HCT116 (cell line): ENCODE measurements at regions not wholly inside any gene's neighbourhood (a gene's known extent, or its start where the extent isn't known, plus 50 kb on each side); places are given as distances from the start of the nearest gene placed in this dataset.

Source experiments
- ATAC-seq: fragments of 200-7000 bp; cut with Tn5 transposase; 2 replicates; pipeline ENCODE4 v1.9.1; 2020; ENCODE audit warnings: mild to moderate bottlenecking, moderate library complexity
- BruUV-seq: library from RNA; stranded (reverse); fragments of 400-500 nt; replicated peaks from 2 replicates; lab custom pipeline; 2021; lab: Mats Ljungman, UMichigan
- CTCF ChIA-PET: fragments of 300-600 bp; sonication (Branson Sonifier 250); formaldehyde crosslinking; loops from one replicate; lab custom pipeline; 2021; ENCODE audit warnings: antibody characterized with exemption; lab: Charles Lee
- POLR2A ChIA-PET: fragments of 300-600, 350-600 bp; sonication (Branson Sonifier 250); formaldehyde crosslinking; loops from one replicate; lab custom pipeline; 2021; ENCODE audit warnings: antibody characterized with exemption; lab: Charles Lee
- RAD21 ChIA-PET, 2 experiments: fragments of 300-600 bp; sonication (Branson Sonifier 250); formaldehyde crosslinking; loops; one replicate each; lab custom pipeline; 2023; ENCODE audit warnings: low total read pairs in 2 of 2; ENCODE audit not compliant: uncharacterized antibody in 2 of 2, unreplicated experiment in 2 of 2, low non-redundant PET in 1 of 2; lab: Charles Lee
- DNase-seq: peaks from one replicate; pipeline ENCODE4 v3.0.0-alpha.2; 2010; ENCODE audit warnings: low read depth, low spot score
- H2AFZ ChIP-seq: fragments of 200-600 bp; shearing (Covaris generic), sonication (generic); 2 replicates; pipeline ENCODE4 v1.6.1; 2017; ENCODE audit warnings: low read depth, mixed run types, mixed read lengths, antibody characterized with exemption, low read length; ENCODE audit not compliant: poor library complexity, severe bottlenecking
- H3K27ac ChIP-seq: 2 replicates; pipeline ENCODE4 v1.5.1; 2012; ENCODE audit warnings: low read depth, low read length
- H3K27me3 ChIP-seq: fragments of 200-600 bp; sonication (generic); 2 replicates; pipeline ENCODE4 v1.6.1; 2016; ENCODE audit warnings: mixed run types, low read length, mixed read lengths; ENCODE audit not compliant: insufficient read depth
- H3K36me3 ChIP-seq, 2 experiments: fragments of 200-500 bp in 1 of 2; fragments of 200-600 bp in 1 of 2; sonication (Bioruptor generic) in 1 of 2; sonication (generic) in 1 of 2; 2 replicates each; pipeline versions ENCODE4 v1.5.1 to v1.6.1; 2014 to 2016; ENCODE audit warnings: low read length in 2 of 2, inconsistent platforms in 1 of 2, mixed read lengths in 1 of 2, mixed run types in 1 of 2; ENCODE audit not compliant: insufficient read depth in 2 of 2, control insufficient read depth in 1 of 2
- H3K4me1 ChIP-seq, 2 experiments: fragments of 200-600 bp in 1 of 2; sonication (generic) in 1 of 2; 2 replicates each; pipeline versions ENCODE4 v1.5.1 to v1.6.1; 2012 to 2017; ENCODE audit warnings: low read length in 2 of 2, inconsistent platforms in 1 of 2, mild to moderate bottlenecking in 1 of 2, mixed read lengths in 1 of 2, mixed run types in 1 of 2, moderate library complexity in 1 of 2; ENCODE audit not compliant: insufficient read depth in 2 of 2, control insufficient read depth in 1 of 2
- H3K4me2 ChIP-seq: fragments of 200-600 bp; sonication (generic); 2 replicates; pipeline ENCODE4 v1.6.1; 2017; ENCODE audit warnings: mixed run types, low read length, mixed read lengths
- H3K4me3 ChIP-seq, 2 experiments: fragments of 200-600 bp in 1 of 2; sonication (generic) in 1 of 2; replicated peaks in 1 of 2; 2 replicates each; pipeline ENCODE4 v1.5.1; 2011 to 2016; ENCODE audit warnings: low read length in 2 of 2, control low read depth in 1 of 2, low read depth in 1 of 2, mild to moderate bottlenecking in 1 of 2, mixed read lengths in 1 of 2, mixed run types in 1 of 2
- H3K79me2 ChIP-seq: fragments of 200-600 bp; sonication (generic); 2 replicates; pipeline ENCODE4 v1.6.1; 2017; ENCODE audit warnings: mild to moderate bottlenecking, mixed run types, low read length, moderate library complexity, mixed read lengths; ENCODE audit not compliant: insufficient read depth
- H3K9ac ChIP-seq: fragments of 200-600 bp; sonication (generic); 2 replicates; pipeline ENCODE4 v1.6.1; 2016; ENCODE audit warnings: low read length, mixed read lengths
- H3K9me2 ChIP-seq: fragments of 200-600 bp; sonication (generic), shearing (Covaris generic); 2 replicates; pipeline ENCODE4 v1.6.1; 2017; ENCODE audit warnings: mixed run types, mild to moderate bottlenecking, moderate library complexity; ENCODE audit not compliant: insufficient read depth
- H3K9me3 ChIP-seq, 2 experiments: fragments of 200-500 bp in 1 of 2; fragments of 200-600 bp in 1 of 2; sonication (Bioruptor generic) in 1 of 2; sonication (generic) in 1 of 2; 2 replicates each; pipeline ENCODE4 v1.6.1; 2014 to 2017; ENCODE audit warnings: low read length in 2 of 2, mixed read lengths in 2 of 2, inconsistent platforms in 1 of 2, low read depth in 1 of 2, mild to moderate bottlenecking in 1 of 2, mixed run types in 1 of 2, moderate library complexity in 1 of 2; ENCODE audit not compliant: control insufficient read depth in 1 of 2, insufficient read depth in 1 of 2
- H4K20me1 ChIP-seq: fragments of 200-600 bp; sonication (generic), shearing (Covaris generic); 2 replicates; pipeline ENCODE4 v1.6.1; 2017; ENCODE audit warnings: mixed run types, mild to moderate bottlenecking, moderate library complexity; ENCODE audit not compliant: insufficient read depth
- ATF3 ChIP-seq: IDR thresholded peaks from 2 replicates; pipeline ENCODE4 v1.6.1; 2012
- CEBPB ChIP-seq: IDR thresholded peaks from 2 replicates; pipeline ENCODE4 v1.6.1; 2012; ENCODE audit warnings: low read depth
- EGR1 ChIP-seq: IDR thresholded peaks from 2 replicates; pipeline ENCODE4 v1.6.1; 2012; ENCODE audit warnings: low read depth
- EZH2 ChIP-seq: fragments of 200-600 bp; sonication (generic); IDR thresholded peaks from 2 replicates; pipeline ENCODE4 v1.6.1; 2017; ENCODE audit warnings: antibody characterized with exemption, mixed run types
- JUND ChIP-seq: IDR thresholded peaks from 2 replicates; pipeline ENCODE4 v1.6.1; 2012
- POLR2A ChIP-seq: IDR thresholded peaks from 2 replicates; pipeline ENCODE4 v1.7.0; 2011; ENCODE audit warnings: borderline replicate concordance; ENCODE audit not compliant: insufficient read depth, insufficient read length; ENCODE audit errors: extremely low read depth
- RAD21 ChIP-seq: IDR thresholded peaks from 2 replicates; pipeline ENCODE4 v1.6.1; 2012; ENCODE audit warnings: low read depth, mild to moderate bottlenecking
- SIN3A ChIP-seq: IDR thresholded peaks from 2 replicates; pipeline ENCODE4 v1.6.1; 2012; ENCODE audit warnings: low read depth
- TCF7L2 ChIP-seq: IDR thresholded peaks from 2 replicates; pipeline ENCODE4 v1.7.0; 2011; ENCODE audit warnings: borderline replicate concordance, inconsistent platforms; ENCODE audit not compliant: insufficient read depth, insufficient read length; ENCODE audit errors: extremely low read depth
- YY1 ChIP-seq: IDR thresholded peaks from 2 replicates; pipeline ENCODE4 v1.6.1; 2011; ENCODE audit warnings: low read length, low read depth, moderate library complexity, mild to moderate bottlenecking; ENCODE audit not compliant: insufficient replicate concordance; ENCODE audit errors: extremely low read depth
- intact Hi-C: fragments of 100-400 bp; cut with micrococcal nuclease; formaldehyde crosslinking; loops from 2 replicates; pipeline ENCODE4 v1.10.0; 2022

DNA sequence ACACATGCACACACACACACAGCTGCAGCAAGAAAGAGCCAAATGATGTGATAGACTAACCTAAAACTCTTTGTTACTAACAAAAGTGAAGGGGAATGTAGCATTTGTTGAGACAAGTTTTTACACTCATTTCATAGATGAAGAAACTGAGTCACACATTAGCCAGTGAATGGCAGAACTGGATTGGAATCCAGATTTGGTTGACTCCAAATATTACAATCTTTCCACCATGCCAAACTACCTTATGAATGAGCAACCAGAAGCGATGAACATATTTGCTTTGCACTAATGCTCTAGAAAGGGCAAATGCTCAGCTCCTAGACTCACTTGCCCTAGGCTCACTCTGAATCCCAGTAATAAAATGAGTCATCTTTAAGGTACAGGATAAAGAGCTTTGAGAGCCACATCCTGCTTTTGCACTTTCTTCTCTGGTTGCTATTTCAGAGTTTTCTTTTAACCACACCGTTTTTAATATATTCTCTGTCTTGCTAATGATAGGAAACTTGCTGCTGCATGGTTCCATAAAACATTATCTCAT is 111.9 kb downstream of the GPAM start:
- Histone ChIP-seq H2AFZ (no peak overlapping the region), H3K4me3 (no peak overlapping the region), H3K36me3 (no peaks in the 10 kb centered on the region), H3K27ac (no peak overlapping the region), H3K79me2 (no peaks in the 10 kb centered on the region), H3K4me1 (no peaks in the 10 kb centered on the region), H4K20me1 (no peaks in the 10 kb centered on the region), H3K9me3 (no peaks in the 10 kb centered on the region), H3K9me2 (no peaks in the 10 kb centered on the region), H3K4me2 (no peak overlapping the region), H3K9ac (no peak overlapping the region), H3K27me3 (peaks cover 50% of the 10 kb centered on the region)
- TF ChIP-seq RAD21 (no peak), TCF7L2 (no peak), POLR2A (no peak), SIN3A (no peak), JUND (no peak)
- DNase-seq = no peak
- no peak for ATAC-seq
- CTCF ChIA-PET = no interaction called here
- RAD21 ChIA-PET = no interaction called here
- POLR2A ChIA-PET = no interaction called here
- BruUV-seq = no TSS peak
- intact Hi-C loops = no loop called here

DNA sequence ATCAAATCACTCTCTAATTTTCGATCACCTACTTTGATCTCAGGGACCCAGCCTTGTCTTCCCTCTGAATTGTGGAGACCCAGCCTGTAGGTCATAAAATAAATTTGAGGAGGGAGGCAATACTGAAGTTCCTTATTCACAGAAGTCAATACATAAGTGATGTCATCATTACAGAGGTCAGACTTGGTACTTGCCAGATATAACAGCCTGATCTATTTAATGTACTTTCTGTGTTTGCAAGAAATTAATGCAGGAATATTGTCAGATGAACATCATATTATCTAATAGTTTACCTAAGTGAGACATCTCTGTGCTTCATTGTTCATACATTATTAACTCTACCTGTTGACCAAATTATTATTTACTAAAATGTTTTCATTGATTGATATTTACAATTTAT is 105.6 kb downstream of the GPAM start:
- no peaks in the 10 kb centered on the region for H3K9me3 ChIP-seq
- ChIA-PET RAD21 (no interaction called here), CTCF (no interaction called here), POLR2A (no interaction called here)
- H2AFZ ChIP-seq = no peak overlapping the region
- ATAC-seq = no peak
- H3K4me3 ChIP-seq = no peak overlapping the region
- H3K9ac ChIP-seq = no peak overlapping the region
- TF ChIP-seq ATF3 (no peak), EZH2 (no peak), POLR2A (no peak), CEBPB (no peak), RAD21 (no peak), SIN3A (no peak), YY1 (no peak), EGR1 (no peak)
- H3K4me2 ChIP-seq = no peak overlapping the region
- intact Hi-C loops = no loop called here
- no TSS peak for BruUV-seq
- no peaks in the 10 kb centered on the region for H3K36me3 ChIP-seq
- no peaks in the 10 kb centered on the region for H3K4me1 ChIP-seq
- no peak overlapping the region for H3K27ac ChIP-seq
- H4K20me1 ChIP-seq = no peaks in the 10 kb centered on the region
- H3K27me3 ChIP-seq = peaks cover 87% of the 10 kb centered on the region
- no peak for DNase-seq
- H3K9me2 ChIP-seq = no peaks in the 10 kb centered on the region
- H3K79me2 ChIP-seq = no peaks in the 10 kb centered on the region
